Lower leg skin (tissue), 3 donors: ENCODE measurements at regions not wholly inside any gene's neighbourhood (a gene's known extent, or its start where the extent isn't known, plus 50 kb on each side); places are given as distances from the start of the nearest gene placed in this dataset.

Source experiments
- POLR2A ChIP-seq, 2 donors: fragments of 450-650 bp; IDR thresholded peaks; one replicate each; pipeline ENCODE4 v1.6.1; 2016 to 2017; ENCODE audit warnings: antibody characterized with exemption in 2 of 2, mild to moderate bottlenecking in 1 of 2, moderate library complexity in 1 of 2
- TF ChIP-seq, protein P1 (sequence below), 3 donors: fragments of 450-650 bp; IDR thresholded peaks; one replicate each; pipeline ENCODE4 v1.5.1; 2016; ENCODE audit warnings: antibody characterized with exemption in 3 of 3, mild to moderate bottlenecking in 3 of 3, moderate library complexity in 2 of 3

DNA sequence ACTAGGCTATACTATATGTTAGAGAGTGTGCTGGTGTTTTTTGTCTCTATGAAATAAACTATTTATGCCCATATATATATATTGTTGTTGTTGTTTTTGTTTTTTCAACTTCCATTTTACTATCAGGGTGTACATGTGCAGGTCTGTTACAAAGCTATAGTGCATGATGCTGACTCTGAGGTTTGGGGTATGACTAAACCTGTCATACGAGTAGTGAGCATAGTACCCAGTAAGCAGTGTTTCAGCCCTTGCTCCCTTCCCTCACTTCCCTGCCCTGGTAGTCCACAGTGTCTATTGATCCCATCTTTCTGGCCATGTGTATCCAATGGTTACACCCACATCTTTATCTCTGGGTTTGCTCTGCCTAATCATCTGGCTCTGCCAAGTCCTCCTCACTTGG is 101.8 kb downstream of the FAS start:
- TF ChIP-seq, protein P1, sequence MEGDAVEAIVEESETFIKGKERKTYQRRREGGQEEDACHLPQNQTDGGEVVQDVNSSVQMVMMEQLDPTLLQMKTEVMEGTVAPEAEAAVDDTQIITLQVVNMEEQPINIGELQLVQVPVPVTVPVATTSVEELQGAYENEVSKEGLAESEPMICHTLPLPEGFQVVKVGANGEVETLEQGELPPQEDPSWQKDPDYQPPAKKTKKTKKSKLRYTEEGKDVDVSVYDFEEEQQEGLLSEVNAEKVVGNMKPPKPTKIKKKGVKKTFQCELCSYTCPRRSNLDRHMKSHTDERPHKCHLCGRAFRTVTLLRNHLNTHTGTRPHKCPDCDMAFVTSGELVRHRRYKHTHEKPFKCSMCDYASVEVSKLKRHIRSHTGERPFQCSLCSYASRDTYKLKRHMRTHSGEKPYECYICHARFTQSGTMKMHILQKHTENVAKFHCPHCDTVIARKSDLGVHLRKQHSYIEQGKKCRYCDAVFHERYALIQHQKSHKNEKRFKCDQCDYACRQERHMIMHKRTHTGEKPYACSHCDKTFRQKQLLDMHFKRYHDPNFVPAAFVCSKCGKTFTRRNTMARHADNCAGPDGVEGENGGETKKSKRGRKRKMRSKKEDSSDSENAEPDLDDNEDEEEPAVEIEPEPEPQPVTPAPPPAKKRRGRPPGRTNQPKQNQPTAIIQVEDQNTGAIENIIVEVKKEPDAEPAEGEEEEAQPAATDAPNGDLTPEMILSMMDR (IDR thresholded peaks at IDR 0.05) = no peak
- TF ChIP-seq POLR2A (IDR thresholded peaks at IDR 0.05) = no peak
